K562 (cell line): ENCODE measurements at regions not wholly inside any gene's neighbourhood (a gene's known extent, or its start where the extent isn't known, plus 50 kb on each side); places are given as distances from the start of the nearest gene placed in this dataset.

ENCODE experiments used
- ATAC-seq: fragments of 200-7000 bp; cut with Tn5 transposase; 3 replicates; pipeline ENCODE4 v1.9.1; 2020; ENCODE audit warnings: moderate library complexity
- BruUV-seq: library from RNA; stranded (reverse); fragments of 400-500 nt; replicated peaks from 2 replicates; lab custom pipeline; 2021; lab: Mats Ljungman, UMichigan
- CTCF ChIA-PET: fragments of 300-600 bp; formaldehyde crosslinking; extraction: SDS; loops from one replicate; lab custom pipeline; 2021; ENCODE audit warnings: low intra/inter-chr PET ratio; lab: Yijun Ruan, JAX
- POLR2A ChIA-PET: fragments of 300-600, 350-650 bp; sonication (Branson Sonifier 250); formaldehyde crosslinking; extraction: SDS; loops from one replicate; lab custom pipeline; 2021; ENCODE audit warnings: antibody characterized with exemption, inconsistent platforms; lab: Yijun Ruan, JAX
- DNase-seq, 4 experiments: peaks; one replicate each; pipeline versions ENCODE4 v3.0.0 to v3.0.0-alpha.2; 2011 to 2018; ENCODE audit warnings: low spot score in 3 of 4, mixed read lengths in 3 of 4; ENCODE audit errors: extremely low read depth in 1 of 4
- FAIRE-seq: peaks from 2 replicates; lab custom pipeline; 2011; peaks lifted over from hg19 to GRCh38; lab: Jason Lieb, UNC
- H2AFZ ChIP-seq: 2 replicates; pipeline ENCODE4 v1.6.0; 2011; ENCODE audit warnings: low read depth, low read length, control low read depth, inconsistent platforms
- H3K27ac ChIP-seq: fragments of 200-600 bp; 3 replicates; pipeline ENCODE4 v1.8.0; 2011; ENCODE audit warnings: low read depth, mild to moderate bottlenecking, control low read depth, inconsistent platforms, low read length, moderate library complexity, mixed read lengths; ENCODE audit errors: extremely low read depth
- H3K27me3 ChIP-seq, 2 experiments: fragments of 300-600 bp in 1 of 2; 2 replicates in 1 of 2; 3 replicates in 1 of 2; pipeline versions ENCODE4 v1.6.0 to v1.8.0; 2011; ENCODE audit warnings: inconsistent platforms in 2 of 2, low read length in 2 of 2, mild to moderate bottlenecking in 1 of 2, mixed read lengths in 1 of 2, moderate library complexity in 1 of 2; ENCODE audit not compliant: control insufficient read depth in 2 of 2, insufficient read depth in 2 of 2
- H3K36me3 ChIP-seq: fragments of 300-600 bp; 3 replicates; pipeline ENCODE4 v1.8.0; 2011; ENCODE audit warnings: mild to moderate bottlenecking, low read length, inconsistent platforms; ENCODE audit not compliant: control insufficient read depth, insufficient read depth
- H3K4me1 ChIP-seq, 2 experiments: fragments of 200-600 bp in 1 of 2; replicated peaks in 1 of 2; 2 replicates in 1 of 2; 3 replicates in 1 of 2; pipeline versions ENCODE4 v1.5.1 to v1.8.0; 2011; ENCODE audit warnings: inconsistent platforms in 2 of 2, low read length in 2 of 2, mild to moderate bottlenecking in 1 of 2, mixed read lengths in 1 of 2, moderate library complexity in 1 of 2; ENCODE audit not compliant: control insufficient read depth in 2 of 2, insufficient read depth in 2 of 2
- H3K4me2 ChIP-seq: 2 replicates; pipeline ENCODE4 v1.6.1; 2011; ENCODE audit warnings: low read length, control low read depth, inconsistent platforms, mixed read lengths; ENCODE audit not compliant: insufficient read depth
- H3K4me3 ChIP-seq: fragments of 200-600 bp; sonication (generic), shearing (Covaris generic); 2 replicates; pipeline ENCODE4 v1.5.1; 2016; ENCODE audit warnings: control low read depth, inconsistent platforms
- H3K79me2 ChIP-seq: fragments of 200-600 bp; 3 replicates; pipeline ENCODE4 v1.8.0; 2011; ENCODE audit warnings: low read length, inconsistent platforms; ENCODE audit not compliant: control insufficient read depth, insufficient read depth
- H3K9ac ChIP-seq, 2 experiments: 2 replicates each; pipeline versions ENCODE4 v1.6.0 to v1.6.1; 2011; ENCODE audit warnings: low read depth in 2 of 2, low read length in 2 of 2, control low read depth in 1 of 2, inconsistent platforms in 1 of 2, mild to moderate bottlenecking in 1 of 2, mixed read lengths in 1 of 2; ENCODE audit not compliant: insufficient read depth in 1 of 2
- H3K9me1 ChIP-seq: one replicate; pipeline ENCODE4 v1.6.0; 2011; ENCODE audit warnings: inconsistent platforms, mild to moderate bottlenecking, low read length, moderate library complexity; ENCODE audit not compliant: control insufficient read depth, insufficient read depth
- H3K9me3 ChIP-seq: replicated peaks from 2 replicates; pipeline ENCODE4 v1.5.1; 2011; ENCODE audit warnings: low read depth, low read length, inconsistent platforms; ENCODE audit not compliant: control insufficient read depth, insufficient read depth
- H4K20me1 ChIP-seq: replicated peaks from 2 replicates; pipeline ENCODE4 v1.6.1; 2011; ENCODE audit warnings: low read length, inconsistent platforms, mixed read lengths; ENCODE audit not compliant: control insufficient read depth, insufficient read depth
- BMI1 ChIP-seq: fragments of 150-350 bp; IDR thresholded peaks from 2 replicates; pipeline ENCODE4 v1.6.1; 2014; ENCODE audit warnings: low read length
- FOXA3 ChIP-seq, 2 experiments: fragments of 450-650 bp in 1 of 2; sonication (generic) in 1 of 2; formaldehyde crosslinking; IDR thresholded peaks in 1 of 2; conservative IDR thresholded peaks in 1 of 2; 2 replicates each; pipeline versions ENCODE4 v1.4.0 to v1.8.0; 2020 to 2022; ENCODE audit warnings: mild to moderate bottlenecking in 2 of 2, missing genetic modification reagents in 1 of 2
- KAT7 ChIP-seq: sonication (generic); formaldehyde crosslinking; IDR thresholded peaks from 2 replicates; pipeline ENCODE4 v1.8.0; 2022; ENCODE audit warnings: missing genetic modification reagents, mild to moderate bottlenecking, borderline replicate concordance
- NFATC3 ChIP-seq: fragments of 450-650 bp; IDR thresholded peaks from 2 replicates; pipeline ENCODE4 v1.6.1; 2017; ENCODE audit warnings: mild to moderate bottlenecking
- NR2F6 ChIP-seq: fragments of 450-650 bp; formaldehyde crosslinking; IDR thresholded peaks from 2 replicates; pipeline ENCODE4 v1.4.0; 2020; ENCODE audit warnings: mild to moderate bottlenecking
- PRPF4 ChIP-seq: fragments of 200-400 bp; formaldehyde crosslinking; IDR thresholded peaks from one replicate; pipeline ENCODE4 v1.6.1; 2017; ENCODE audit warnings: low read length, low read depth, mild to moderate bottlenecking; ENCODE audit not compliant: insufficient read depth, poor library complexity, severe bottlenecking
- PTBP1 ChIP-seq: fragments of 200-400 bp; formaldehyde crosslinking; IDR thresholded peaks from 2 replicates; pipeline ENCODE4 v1.6.1; 2017; ENCODE audit warnings: low read depth, low read length
- RCOR1 ChIP-seq, 2 experiments: IDR thresholded peaks; 2 replicates each; pipeline ENCODE4 v1.6.1; 2012; ENCODE audit warnings: low read depth in 2 of 2, low read length in 2 of 2, borderline replicate concordance in 1 of 2, improper control_type of control experiment in 1 of 2
- SAFB2 ChIP-seq: fragments of 200-400 bp; formaldehyde crosslinking; IDR thresholded peaks from 2 replicates; pipeline ENCODE4 v1.6.1; 2018; ENCODE audit warnings: borderline replicate concordance, low read length, low read depth, moderate library complexity; ENCODE audit not compliant: severe bottlenecking
- SIX5 ChIP-seq, 2 experiments: IDR thresholded peaks; 2 replicates each; pipeline ENCODE4 v1.6.1; 2011; ENCODE audit warnings: low read length in 2 of 2, borderline replicate concordance in 1 of 2, low read depth in 1 of 2, mild to moderate bottlenecking in 1 of 2, moderate library complexity in 1 of 2; ENCODE audit not compliant: insufficient read depth in 1 of 2
- TRIM24 ChIP-seq, 2 experiments: fragments of 450-650 bp; IDR thresholded peaks; 2 replicates each; pipeline ENCODE4 v1.6.1; 2016
- U2AF2 ChIP-seq: fragments of 200-400 bp; formaldehyde crosslinking; optimal IDR thresholded peaks from 2 replicates; pipeline ENCODE3; 2017; ENCODE audit warnings: low read depth, mild to moderate bottlenecking, low read length
- ZNF347 ChIP-seq: fragments of 450-650 bp; formaldehyde crosslinking; IDR thresholded peaks from 2 replicates; pipeline ENCODE4 v1.4.0; 2020; ENCODE audit warnings: low read depth, mild to moderate bottlenecking, moderate library complexity
- ZNF655 ChIP-seq: fragments of 250-450 bp; sonication (Bioruptor Pico); IDR thresholded peaks from 2 replicates; pipeline ENCODE4 v1.5.0; 2021
- ZNF77 ChIP-seq: fragments of 250-450 bp; sonication (Bioruptor Pico); IDR thresholded peaks from 2 replicates; pipeline ENCODE4 v1.5.0; 2020
- in situ Hi-C: fragments of 300-500 bp; cut with MboI; formaldehyde crosslinking; loops from 4 replicates; pipeline ENCODE4 v1.15.0; 2018; ENCODE audit warnings: inconsistent platforms, mixed read lengths
- intact Hi-C: fragments of 100-400 bp; cut with micrococcal nuclease; formaldehyde crosslinking; loops from 2 replicates; pipeline ENCODE4 v1.14.2; 2022

GRCh38 chr13:70896136-70896535, 787.9 kb upstream of the KLHL1 start:
- no peaks in the 10 kb centered on the region for H3K9me3 ChIP-seq
- intact Hi-C loops (no loop called here), in situ Hi-C loops (no loop called here)
- DNase-seq (no peak), ATAC-seq (no peak), FAIRE-seq (no peak)
- no peak overlapping the region for H3K4me3 ChIP-seq
- TF ChIP-seq NFATC3 (no peak), PTBP1 (no peak), SAFB2 (no peak), ZNF77 (no peak), FOXA3 (CRISPR knock-in tag; conservative IDR thresholded peaks at IDR 0.05 in 1 of 2, IDR thresholded peaks at IDR 0.05 in 1 of 2) (no peak), BMI1 (no peak), RCOR1 (IDR thresholded peaks at IDR 0.05; ENCODE audit: borderline replicate concordance in 1 of 2, low read depth in 2 of 2, low read length in 2 of 2) (no peak), ZNF655 (CRISPR knock-in tag) (no peak), KAT7 (CRISPR knock-in tag) (no peak), NR2F6 (CRISPR knock-in tag) (no peak), U2AF2 (no peak), SIX5 (IDR thresholded peaks at IDR 0.05; ENCODE audit: borderline replicate concordance in 1 of 2, insufficient read depth in 1 of 2, low read depth in 1 of 2, low read length in 2 of 2) (no peak), TRIM24 (IDR thresholded peaks at IDR 0.05) (no peak), PRPF4 (no peak), ZNF347 (CRISPR knock-in tag) (no peak)
- no peak overlapping the region for H3K27ac ChIP-seq
- H3K4me1 ChIP-seq: no peaks in the 10 kb centered on the region
- H3K27me3 ChIP-seq: no peaks in the 10 kb centered on the region
- POLR2A ChIA-PET: no interaction called here
- no peaks in the 10 kb centered on the region for H3K79me2 ChIP-seq
- H3K9me1 ChIP-seq: no peaks in the 10 kb centered on the region
- BruUV-seq: no TSS peak
- no peaks in the 10 kb centered on the region for H4K20me1 ChIP-seq
- H3K36me3 ChIP-seq: no peaks in the 10 kb centered on the region
- no peak overlapping the region for H3K4me2 ChIP-seq
- H3K9ac ChIP-seq: no peak overlapping the region
- no peak overlapping the region for H2AFZ ChIP-seq
- CTCF ChIA-PET: no interaction called here
